GM12878 (cell line): ENCODE measurements at regions not wholly inside any gene's neighbourhood (a gene's known extent, or its start where the extent isn't known, plus 50 kb on each side); places are given as distances from the start of the nearest gene placed in this dataset.

Source experiments
- ATAC-seq: fragments of 200-7000 bp; cut with Tn5 transposase; 3 replicates; pipeline ENCODE4 v1.9.1; 2020; ENCODE audit warnings: mild to moderate bottlenecking, moderate library complexity
- BruUV-seq: library from RNA; stranded (reverse); fragments of 400-500 nt; replicated peaks from 2 replicates; lab custom pipeline; 2021; lab: Mats Ljungman, UMichigan
- CTCF ChIA-PET: fragments of 300-600 bp; sonication (Branson Sonifier 250); formaldehyde crosslinking; extraction: SDS; loops from one replicate; lab custom pipeline; 2021; ENCODE audit warnings: inconsistent platforms; lab: Yijun Ruan, JAX
- POLR2A ChIA-PET: fragments of 350-600 bp; formaldehyde crosslinking; extraction: SDS; loops from one replicate; lab custom pipeline; 2021; ENCODE audit warnings: inconsistent platforms; lab: Charles Lee
- RAD21 ChIA-PET: fragments of 300-600 bp; sonication (Branson Sonifier 250); formaldehyde crosslinking; loops from one replicate; lab custom pipeline; 2023; ENCODE audit warnings: antibody characterized with exemption; ENCODE audit not compliant: unreplicated experiment; lab: Charles Lee
- SMC1A ChIA-PET: fragments of 300-600 bp; sonication (Branson Sonifier 250); formaldehyde crosslinking; loops from one replicate; lab custom pipeline; 2023; ENCODE audit not compliant: unreplicated experiment, uncharacterized antibody; lab: Charles Lee
- DNase-seq: peaks from one replicate; pipeline ENCODE4 v3.0.0-alpha.2; 2011; ENCODE audit warnings: low read depth, low spot score
- FAIRE-seq: peaks from 3 replicates; lab custom pipeline; 2011; peaks lifted over from hg19 to GRCh38; lab: Jason Lieb, UNC
- H2AFZ ChIP-seq: 2 replicates; pipeline ENCODE4 v1.6.0; 2011; ENCODE audit warnings: low read depth, low read length, control low read depth; ENCODE audit not compliant: control insufficient read depth
- H3K27ac ChIP-seq: 2 replicates; pipeline ENCODE4 v1.5.1; 2011; ENCODE audit warnings: control low read depth; ENCODE audit not compliant: control insufficient read depth, insufficient read depth
- H3K27me3 ChIP-seq, 2 experiments: replicated peaks in 1 of 2; 2 replicates each; pipeline versions ENCODE4 v1.6.0 to v1.6.1; 2011; ENCODE audit warnings: low read length in 1 of 2; ENCODE audit not compliant: control insufficient read depth in 2 of 2, insufficient read depth in 2 of 2
- H3K36me3 ChIP-seq, 2 experiments: 2 replicates each; pipeline ENCODE4 v1.5.1; 2011; ENCODE audit warnings: low read length in 1 of 2; ENCODE audit not compliant: control insufficient read depth in 2 of 2, insufficient read depth in 2 of 2
- H3K4me1 ChIP-seq: 2 replicates; pipeline ENCODE4 v1.6.1; 2011; ENCODE audit warnings: mild to moderate bottlenecking, low read length, moderate library complexity, mixed read lengths; ENCODE audit not compliant: control insufficient read depth, insufficient read depth
- H3K4me2 ChIP-seq: 2 replicates; pipeline ENCODE4 v1.6.0; 2011; ENCODE audit warnings: control low read depth; ENCODE audit not compliant: control insufficient read depth, insufficient read depth
- H3K4me3 ChIP-seq: fragments of 200-600 bp; sonication (generic); 2 replicates; pipeline ENCODE4 v1.5.1; 2016
- H3K79me2 ChIP-seq: 2 replicates; pipeline ENCODE4 v1.6.0; 2011; ENCODE audit warnings: low read length; ENCODE audit not compliant: control insufficient read depth, insufficient read depth
- H3K9ac ChIP-seq: 2 replicates; pipeline ENCODE4 v1.8.0; 2011; ENCODE audit warnings: low read length, control low read depth, mixed read lengths; ENCODE audit not compliant: control insufficient read depth, insufficient read depth
- H3K9me3 ChIP-seq: replicated peaks from 3 replicates; pipeline ENCODE4 v1.5.1; 2011; ENCODE audit warnings: mild to moderate bottlenecking, low read length; ENCODE audit not compliant: control insufficient read depth, insufficient read depth
- H4K20me1 ChIP-seq: 2 replicates; pipeline ENCODE4 v1.6.0; 2011; ENCODE audit not compliant: control insufficient read depth, insufficient read depth
- E2F4 ChIP-seq: IDR thresholded peaks from 2 replicates; pipeline ENCODE4 v1.6.1; 2012; ENCODE audit warnings: low read depth, low read length, improper control_type of control experiment
- FOXM1 ChIP-seq: IDR thresholded peaks from 2 replicates; pipeline ENCODE4 v1.6.1; 2012; ENCODE audit warnings: low read depth, mild to moderate bottlenecking, inconsistent platforms, low read length, moderate library complexity
- MEF2A ChIP-seq: IDR thresholded peaks from 2 replicates; pipeline ENCODE4 v1.6.1; 2011; ENCODE audit warnings: low read depth, mild to moderate bottlenecking, low read length, moderate library complexity; ENCODE audit not compliant: insufficient read depth
- NRF1 ChIP-seq: conservative IDR thresholded peaks from 2 replicates; pipeline ENCODE4 v1.6.1; 2011; ENCODE audit warnings: mild to moderate bottlenecking, low read depth, low read length, improper control_type of control experiment
- TCF7 ChIP-seq: IDR thresholded peaks from 2 replicates; pipeline ENCODE4 v1.6.1; 2014; ENCODE audit warnings: antibody characterized with exemption, borderline replicate concordance
- USF1 ChIP-seq: IDR thresholded peaks from 2 replicates; pipeline ENCODE4 v1.6.1; 2011; ENCODE audit warnings: borderline replicate concordance, low read depth, mild to moderate bottlenecking, moderate library complexity, mixed read lengths, low read length; ENCODE audit not compliant: insufficient read depth; ENCODE audit errors: extremely low read length
- WGBS: methylation state at CpG from one replicate; pipeline ENCODE4 v1.1.6; 2016; ENCODE audit warnings: low lambda C conversion rate; ENCODE audit not compliant: insufficient replicate concordance, insufficient coverage; ENCODE audit errors: missing lambda C conversion rate; 5-methylcytosine and 5-hydroxymethylcytosine counted together
- in situ Hi-C: fragments of 300-500 bp; cut with MboI; formaldehyde crosslinking; loops from 9 replicates; pipeline ENCODE4 v1.14.3; 2018; ENCODE audit warnings: mixed read lengths
- intact Hi-C: fragments of 100-400 bp; cut with micrococcal nuclease; formaldehyde crosslinking; loops from one replicate; pipeline ENCODE4 v1.14.2; 2022; ENCODE audit not compliant: unreplicated experiment

DNA sequence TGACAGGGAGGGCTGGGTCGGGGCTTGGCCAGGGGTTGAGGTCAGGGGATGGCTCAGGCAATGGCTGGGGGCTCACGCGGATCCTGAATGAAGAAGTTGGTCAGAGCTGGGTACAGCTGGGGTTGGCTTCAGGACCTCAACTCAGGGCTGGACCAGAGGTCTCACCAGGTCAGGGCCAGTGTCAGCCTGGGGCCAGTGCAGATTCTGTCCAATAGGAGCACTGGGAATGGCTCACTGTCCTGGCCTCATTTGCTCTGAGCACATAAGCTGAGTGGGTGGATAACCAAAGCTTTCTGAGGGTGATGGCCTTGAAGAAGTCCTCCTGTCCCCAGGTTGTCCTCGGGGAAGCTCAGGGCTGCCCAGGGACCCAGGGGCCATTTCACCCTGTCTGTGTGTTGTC, 54.9 kb upstream of the PCBD1 start:
- 45% methylated on average over 4 of the region's 4 CpGs for WGBS
- no peak for TF ChIP-seq NRF1
- H3K4me3 ChIP-seq, result no peak overlapping the region
- no peak overlapping the region for H2AFZ ChIP-seq
- ATAC-seq (no peak), DNase-seq (no peak), FAIRE-seq (no peak)
- intact Hi-C loops, result no loop called here
- H3K27ac ChIP-seq, result no peak overlapping the region
- ChIA-PET RAD21 (no interaction called here), POLR2A (no interaction called here), SMC1A (no interaction called here), CTCF (interaction anchor here (2.7 kb wide), 1 partner anchor 19 kb away, joined by 8 read pairs; no protein-coding TSS in a partner anchor)
- no peaks in the 10 kb centered on the region for H3K79me2 ChIP-seq
- in situ Hi-C loops, result no loop called here
- no peaks in the 10 kb centered on the region for H3K4me1 ChIP-seq
- H3K9ac ChIP-seq, result no peak overlapping the region
- H4K20me1 ChIP-seq, result no peaks in the 10 kb centered on the region
- no peak overlapping the region for H3K4me2 ChIP-seq
- no peaks in the 10 kb centered on the region; a peak in 2 of 4 replicates for H3K27me3 ChIP-seq
- no TSS peak for BruUV-seq
- H3K9me3 ChIP-seq, result no peaks in the 10 kb centered on the region
- H3K36me3 ChIP-seq, result no peaks in the 10 kb centered on the region

- Histone ChIP-seq H2AFZ (no peak overlapping the region), H3K27me3 (peaks cover 0 to 2% of the 10 kb centered on the region in 2 experiments; a peak in 2 of 4 replicates), H3K36me3 (no peaks in the 10 kb centered on the region), H3K9me3 (no peaks in the 10 kb centered on the region), H3K4me1 (no peaks in the 10 kb centered on the region), H3K27ac (no peak overlapping the region), H3K9ac (no peak overlapping the region), H3K4me2 (no peak overlapping the region), H4K20me1 (no peaks in the 10 kb centered on the region), H3K79me2 (no peaks in the 10 kb centered on the region), H3K4me3 (no peak overlapping the region)
- ATAC-seq (no peak), FAIRE-seq (no peak), DNase-seq (no peak)
- ChIA-PET RAD21 (no interaction called here), POLR2A (no interaction called here), SMC1A (no interaction called here), CTCF (interaction anchor here (0.7 to 2.7 kb wide), 2 partner anchors 19 to 867 kb away, joined by 3 to 8 read pairs; no protein-coding TSS in a partner anchor)
- 28% methylated on average over 13 of the region's 14 CpGs for WGBS
- intact Hi-C loops, result no loop called here
- in situ Hi-C loops, result no loop called here
- BruUV-seq, result no TSS peak
- TF ChIP-seq E2F4 (no peak), TCF7 (no peak), MEF2A (no peak), FOXM1 (no peak), USF1 (no peak)
These were observed 55.6 kb upstream of the PCBD1 start for GRCh38 chr10:70943841-70944466.
